ENCODE measurements at regions not wholly inside any gene's neighbourhood (a gene's known extent, or its start where the extent isn't known, plus 50 kb on each side); places are given as distances from the start of the nearest gene placed in this dataset.

DNA sequence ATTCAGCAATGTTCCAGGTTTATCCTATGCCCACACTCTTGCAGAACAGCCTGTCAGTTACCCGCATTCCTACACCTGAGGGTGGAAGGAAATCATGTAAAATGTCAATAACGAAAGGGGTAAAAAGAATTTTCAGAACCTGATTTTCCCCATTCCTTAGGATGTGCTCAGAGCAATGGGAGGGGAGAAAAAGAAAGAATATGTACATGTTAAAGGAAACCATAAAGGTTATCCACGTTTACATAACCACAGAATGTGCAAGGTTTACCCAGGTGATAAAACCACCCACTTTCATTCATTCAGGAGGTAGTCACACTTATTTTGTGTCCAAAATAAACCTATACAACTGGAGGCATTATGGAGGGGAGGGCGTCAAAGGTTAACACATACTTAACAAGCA is 335.5 kb downstream of the ZNF674 start:
- TF ChIP-seq POLR2AphosphoS5 (IDR thresholded peaks at IDR 0.05; ENCODE audit: low read depth, low read length) (no peak), POLR2A (IDR thresholded peaks at IDR 0.05; ENCODE audit: low read depth, low read length) (no peak), SPI1 (IDR thresholded peaks at IDR 0.05; ENCODE audit: low read depth, low read length) (no peak), TAF1 (IDR thresholded peaks at IDR 0.05; ENCODE audit: low read depth, low read length) (no peak)
